ENCODE measurements at regions not wholly inside any gene's neighbourhood (a gene's known extent, or its start where the extent isn't known, plus 50 kb on each side); places are given as distances from the start of the nearest gene placed in this dataset.

- no peaks in the 10 kb centered on the region for H3K4me1 ChIP-seq
- no peaks in the 10 kb centered on the region for H3K36me3 ChIP-seq
- no peak for TF ChIP-seq POLR2AphosphoS5 (IDR thresholded peaks at IDR 0.05)
- no peak for TF ChIP-seq POLR2A (IDR thresholded peaks at IDR 0.05)
- no peak overlapping the region for H3K27ac ChIP-seq
- intact Hi-C loops (cut with DNase I; ENCODE audit: low total_unique reads) = no loop called here
- no peaks in the 10 kb centered on the region for H3K27me3 ChIP-seq
- no peak for DNase-seq (ENCODE audit: low spot score in 2 of 2)
- H3K4me3 ChIP-seq = no peak overlapping the region
- no peaks in the 10 kb centered on the region for H3K9me3 ChIP-seq
Measured at GRCh38 chr7:36001546-36001945, 151.5 kb upstream of the EEPD1 start.

GRCh38 chr7:36002900-36003299 lies 150.2 kb upstream of the EEPD1 start:
- Histone ChIP-seq H3K27ac (no peak overlapping the region), H3K4me1 (no peaks in the 10 kb centered on the region), H3K9me3 (no peaks in the 10 kb centered on the region), H3K36me3 (no peaks in the 10 kb centered on the region), H3K4me3 (no peak overlapping the region), H3K27me3 (no peaks in the 10 kb centered on the region)
- intact Hi-C loops (cut with DNase I; ENCODE audit: low total_unique reads) = no loop called here
- DNase-seq (ENCODE audit: low spot score in 2 of 2) = no peak
- TF ChIP-seq POLR2A (IDR thresholded peaks at IDR 0.05) = no peak
- TF ChIP-seq CTCF (IDR thresholded peaks at IDR 0.05) = no peak
- no peak for TF ChIP-seq POLR2AphosphoS5 (IDR thresholded peaks at IDR 0.05)

GRCh38 chr7:36003343-36003742 lies 149.7 kb upstream of the EEPD1 start:
- no peak for TF ChIP-seq CTCF (IDR thresholded peaks at IDR 0.05)
- TF ChIP-seq POLR2AphosphoS5 (IDR thresholded peaks at IDR 0.05) = no peak
- no peak for TF ChIP-seq POLR2A (IDR thresholded peaks at IDR 0.05)
- intact Hi-C loops (cut with DNase I; ENCODE audit: low total_unique reads) = no loop called here
- Histone ChIP-seq H3K27me3 (no peaks in the 10 kb centered on the region), H3K4me1 (no peaks in the 10 kb centered on the region), H3K9me3 (no peaks in the 10 kb centered on the region), H3K4me3 (no peak overlapping the region), H3K27ac (no peak overlapping the region), H3K36me3 (no peaks in the 10 kb centered on the region)
- DNase-seq (ENCODE audit: low spot score in 2 of 2) = no peak

GRCh38 chr7:36005293-36005692 lies 147.8 kb upstream of the EEPD1 start:
- Histone ChIP-seq H3K27me3 (no peaks in the 10 kb centered on the region), H3K36me3 (no peaks in the 10 kb centered on the region), H3K9me3 (no peaks in the 10 kb centered on the region), H3K4me3 (no peak overlapping the region), H3K27ac (no peak overlapping the region), H3K4me1 (no peaks in the 10 kb centered on the region)
- intact Hi-C loops (cut with DNase I; ENCODE audit: low total_unique reads) = no loop called here
- DNase-seq (ENCODE audit: low spot score in 2 of 2) = no peak
- TF ChIP-seq CTCF (IDR thresholded peaks at IDR 0.05) (no peak), POLR2A (IDR thresholded peaks at IDR 0.05) (no peak), POLR2AphosphoS5 (IDR thresholded peaks at IDR 0.05) (no peak)

GRCh38 chr7:36005876-36006275 lies 147.2 kb upstream of the EEPD1 start:
- TF ChIP-seq POLR2A (IDR thresholded peaks at IDR 0.05) = no peak
- TF ChIP-seq CTCF (IDR thresholded peaks at IDR 0.05) = no peak
- TF ChIP-seq POLR2AphosphoS5 (IDR thresholded peaks at IDR 0.05) = no peak
- no peak for DNase-seq (ENCODE audit: low spot score in 2 of 2)

GRCh38 chr7:36006636-36007229 lies 146.3 kb upstream of the EEPD1 start:
- no peak for DNase-seq (ENCODE audit: low spot score in 2 of 2)
- TF ChIP-seq POLR2AphosphoS5 (IDR thresholded peaks at IDR 0.05) (no peak), POLR2A (IDR thresholded peaks at IDR 0.05) (no peak), CTCF (IDR thresholded peaks at IDR 0.05) (no peak)
- intact Hi-C loops (cut with DNase I; ENCODE audit: low total_unique reads) = no loop called here

More at GRCh38 chr7:36005876-36006275, 147.2 kb upstream of the EEPD1 start:
- Histone ChIP-seq H3K4me1 (no peaks in the 10 kb centered on the region), H3K4me3 (no peak overlapping the region), H3K27ac (no peak overlapping the region), H3K36me3 (no peaks in the 10 kb centered on the region), H3K27me3 (no peaks in the 10 kb centered on the region), H3K9me3 (no peaks in the 10 kb centered on the region)
- intact Hi-C loops (cut with DNase I; ENCODE audit: low total_unique reads) = no loop called here

More at GRCh38 chr7:36006636-36007229, 146.3 kb upstream of the EEPD1 start:
- Histone ChIP-seq H3K4me3 (no peak overlapping the region), H3K4me1 (no peaks in the 10 kb centered on the region), H3K36me3 (no peaks in the 10 kb centered on the region), H3K27ac (no peak overlapping the region), H3K9me3 (no peaks in the 10 kb centered on the region), H3K27me3 (no peaks in the 10 kb centered on the region)

Measured in breast epithelium (tissue), 4 donors.